ACHN (cell line): ENCODE measurements at regions not wholly inside any gene's neighbourhood (a gene's known extent, or its start where the extent isn't known, plus 50 kb on each side); places are given as distances from the start of the nearest gene placed in this dataset.
A peak's percentile ranks its signal among the peaks of the same experiment; 100 is the strongest.
"Not testable (repeated sequence)": the region's sequence is repeated elsewhere in the genome, so short reads cannot be mapped to it uniquely, and the experiment has no call there.

ENCODE experiments used
- DNase-seq: peaks from one replicate; pipeline ENCODE4 v3.0.0-alpha.2; 2015
- in situ Hi-C: cut with HindIII; loops from 2 replicates; pipeline ENCODE4 v1.10.0; 2017; ENCODE audit warnings: low sequenced_read_pairs, low pct_ligation_motif_present, low pct_unique_long_range_greater_than_20kb

DNA sequence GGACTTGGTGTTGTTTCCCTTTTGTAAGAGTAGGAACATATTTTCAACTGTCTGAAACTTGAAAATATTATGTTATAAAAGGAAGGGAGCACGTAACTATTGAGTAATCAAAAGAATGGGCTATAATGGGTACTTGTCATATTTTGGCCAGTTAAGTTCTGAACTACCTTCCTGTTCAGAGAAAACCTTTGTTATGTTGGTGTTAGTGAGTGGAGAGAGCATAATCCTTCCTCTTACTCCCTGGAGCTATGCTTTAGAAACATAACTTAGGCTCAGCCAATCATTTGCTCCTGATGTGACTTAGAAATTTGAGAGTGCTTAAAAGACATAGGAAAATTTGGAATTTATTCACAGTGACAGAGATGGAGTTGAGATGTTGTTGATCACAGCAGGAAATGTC lies 482.5 kb upstream of the SPRY2 start:
- in situ Hi-C loops, result no loop called here
- DNase-seq, result no peak

DNA sequence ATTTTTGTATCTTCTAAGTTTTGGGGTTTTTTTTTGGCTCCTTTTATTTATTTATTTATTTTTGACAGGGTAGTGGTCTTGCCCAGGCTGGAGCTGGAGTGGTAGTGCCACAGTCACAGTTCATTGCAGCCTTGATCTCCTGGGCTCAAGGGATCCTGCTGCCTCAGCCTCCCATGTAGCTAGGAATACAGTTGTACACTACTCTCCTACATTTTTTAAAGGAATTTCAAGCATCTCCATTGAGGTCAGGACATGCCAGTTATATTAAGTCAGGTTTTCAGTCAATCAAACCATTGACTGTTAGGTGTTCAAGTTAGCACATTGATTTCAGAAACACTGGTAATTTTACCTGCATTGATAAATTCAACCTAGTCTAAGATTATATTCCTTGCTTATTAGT lies 480.5 kb upstream of the SPRY2 start:
- in situ Hi-C loops, result no loop called here
- peak; percentile 1 for DNase-seq

DNA sequence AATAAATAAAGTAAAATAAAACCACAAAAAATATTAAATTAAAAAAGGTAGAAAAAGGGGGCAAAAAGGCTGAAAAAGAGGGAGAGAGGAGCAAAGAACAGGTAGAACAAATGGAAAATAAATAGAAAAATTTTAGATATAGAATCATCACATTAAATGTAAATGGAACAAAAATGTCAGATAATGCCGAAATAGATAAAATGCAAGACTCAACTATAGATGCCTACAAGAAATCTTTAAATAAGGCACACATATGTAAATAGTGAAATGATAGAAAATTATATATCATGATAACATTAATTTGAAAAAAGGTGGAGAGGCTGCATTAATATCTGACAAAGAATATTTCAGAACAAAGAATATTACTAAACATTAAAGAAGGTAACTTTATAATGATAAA lies 477.1 kb upstream of the SPRY2 start:
- in situ Hi-C loops, result no loop called here
- no peak for DNase-seq

DNA sequence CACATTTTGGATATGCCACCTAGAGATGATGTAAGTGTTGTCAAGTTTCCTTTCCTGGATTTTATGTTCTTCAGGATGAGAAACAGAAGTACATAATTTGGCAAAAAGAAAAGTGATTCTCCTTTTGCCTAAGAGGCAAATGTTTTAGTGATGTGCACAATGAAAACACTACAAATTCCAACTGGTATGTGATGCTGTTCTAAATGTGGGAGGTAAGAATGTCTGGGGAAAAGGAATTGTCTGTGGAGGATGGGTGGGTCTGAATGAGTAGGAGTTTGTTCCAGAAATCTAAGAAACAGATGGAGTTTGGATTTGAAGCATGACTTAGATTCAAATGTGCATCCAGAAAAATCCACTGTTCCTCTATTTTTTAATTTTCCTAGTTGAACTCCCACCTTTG lies 473.6 kb upstream of the SPRY2 start:
- no peak for DNase-seq
- in situ Hi-C loops, result no loop called here

DNA sequence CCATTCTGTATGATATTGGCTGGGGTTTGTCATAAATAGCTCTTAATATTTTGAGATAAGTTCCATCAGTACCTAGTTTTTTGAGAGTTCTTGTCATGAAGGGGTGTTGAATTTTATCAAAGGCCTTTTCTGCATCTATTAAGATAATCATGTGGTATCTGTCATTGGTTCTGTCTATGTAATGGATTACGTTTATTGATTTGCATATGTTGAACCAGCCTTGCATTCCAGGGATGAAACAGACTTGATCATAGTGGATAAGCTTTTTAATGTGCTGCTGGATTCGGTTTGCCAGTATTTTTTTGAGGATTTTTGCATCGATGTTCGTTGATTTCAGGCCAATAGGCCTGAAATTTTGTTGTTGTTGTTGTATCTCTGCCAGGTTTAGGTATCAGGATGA lies 469.4 kb upstream of the SPRY2 start:
- DNase-seq, in situ Hi-C loops: not testable (repeated sequence)

DNA sequence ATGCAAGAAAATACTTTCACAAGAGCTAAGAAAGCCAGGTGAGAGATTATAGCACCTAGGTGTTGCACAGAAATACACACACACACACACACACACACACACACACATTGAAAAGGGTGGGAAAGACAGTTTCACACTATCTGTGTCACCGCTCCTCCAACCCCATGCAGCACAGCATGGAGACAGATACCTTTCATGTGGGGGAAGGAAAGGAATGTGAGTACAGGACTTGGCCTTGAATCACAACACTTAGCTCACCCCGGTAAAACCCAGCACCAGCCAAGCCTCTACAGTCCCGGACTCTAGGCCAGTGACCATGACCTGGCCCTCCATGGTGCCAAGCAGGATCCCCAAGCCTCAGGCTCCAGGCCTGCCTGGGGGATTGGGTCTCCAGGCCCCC lies 462.0 kb upstream of the SPRY2 start:
- in situ Hi-C loops, result no loop called here
- DNase-seq, result no peak

DNA sequence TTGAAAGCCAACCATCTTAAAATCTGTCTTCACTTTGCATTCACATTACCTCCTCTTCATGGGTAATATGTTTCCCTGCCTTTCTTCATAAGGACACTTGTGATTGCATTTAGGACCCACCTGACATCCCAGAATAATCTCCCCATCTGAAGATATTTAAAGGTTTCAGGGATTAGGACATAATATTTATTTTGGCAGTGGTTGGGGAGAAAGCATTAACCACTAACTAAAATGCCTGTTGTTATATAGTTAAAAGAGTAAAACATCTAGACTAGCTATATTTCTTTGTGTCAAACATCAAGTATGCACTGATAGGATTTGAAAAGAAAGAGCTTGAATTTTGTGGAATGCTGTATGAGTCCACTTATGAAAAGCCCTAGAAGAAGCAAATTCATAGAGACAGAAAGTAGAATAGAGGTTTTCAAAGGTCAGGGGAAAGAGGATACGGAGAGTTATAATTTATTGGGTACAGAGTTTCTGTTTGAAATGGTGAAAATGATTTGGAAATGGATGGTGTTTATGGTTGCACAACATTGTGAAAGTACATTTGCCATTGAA lies 457.7 kb upstream of the SPRY2 start:
- no peak for DNase-seq
- in situ Hi-C loops, result no loop called here

DNA sequence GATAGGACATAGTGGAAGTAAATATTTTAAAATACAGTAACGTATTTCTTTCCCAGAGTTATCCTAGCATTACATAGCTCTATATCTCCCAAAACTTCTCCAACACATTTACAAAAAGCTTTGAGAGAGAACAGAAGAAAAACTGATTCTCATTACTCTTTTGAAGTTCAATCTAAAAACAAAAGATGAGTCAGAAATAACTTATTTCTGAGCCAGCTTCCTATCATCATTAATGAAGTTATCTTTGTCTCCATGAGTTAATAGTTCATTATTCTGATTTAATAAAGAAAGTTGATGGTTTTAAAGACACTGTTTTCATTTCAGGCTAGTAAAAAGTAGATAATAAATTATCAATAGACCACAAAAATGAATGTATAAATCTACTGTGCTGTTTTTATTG lies 446.7 kb upstream of the SPRY2 start:
- DNase-seq, result no peak
- in situ Hi-C loops, result no loop called here

DNA sequence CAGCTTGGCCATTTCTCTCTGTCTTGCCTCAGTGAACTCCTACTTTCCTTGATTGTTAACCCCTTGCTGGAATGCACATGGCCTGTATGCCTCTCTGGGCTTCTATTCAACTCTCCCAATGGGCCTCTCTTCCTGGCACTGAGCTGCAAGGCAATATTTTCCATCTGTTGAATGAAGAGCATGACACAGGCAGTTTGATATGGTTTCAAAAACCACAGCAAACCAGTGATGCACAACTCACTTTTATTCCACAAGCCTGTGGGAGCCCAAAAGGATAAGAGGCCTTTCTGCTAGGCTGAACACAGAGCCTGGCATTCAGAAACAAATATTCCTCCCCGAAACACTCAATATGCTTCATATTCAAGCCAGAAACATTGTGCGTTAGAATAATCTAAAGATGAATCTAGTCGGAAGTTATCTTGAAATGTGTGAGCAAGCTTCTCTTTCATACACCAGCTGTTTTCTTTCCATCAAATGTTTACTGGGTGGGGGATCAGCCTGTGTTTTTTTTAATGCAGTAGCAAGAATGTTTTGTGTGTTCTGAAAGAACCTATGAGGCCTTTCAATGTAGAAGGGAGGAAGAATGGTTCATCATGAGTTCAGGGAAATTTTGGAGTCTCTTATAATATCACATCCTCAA lies 443.1 kb upstream of the SPRY2 start:
- in situ Hi-C loops, result no loop called here
- peak; percentile 48 for DNase-seq

DNA sequence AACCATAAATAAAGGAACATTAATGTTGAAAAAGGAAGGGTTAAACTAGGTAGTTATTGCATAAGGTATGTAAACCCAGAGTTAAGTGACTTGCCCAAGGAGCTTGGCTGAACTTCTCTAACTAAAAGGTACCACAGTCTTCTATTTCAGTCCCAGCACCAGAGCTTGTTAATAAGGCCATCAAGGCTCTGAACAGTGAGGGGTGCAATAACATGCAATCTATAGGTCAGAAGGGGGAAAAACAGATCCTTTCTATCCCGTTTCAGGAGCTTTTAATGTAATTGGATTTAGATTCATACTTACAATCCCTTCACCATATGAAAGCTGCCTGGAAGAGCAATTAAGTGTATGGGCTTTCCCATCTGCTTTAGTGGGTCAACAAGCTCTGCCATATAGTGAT lies 441.5 kb upstream of the SPRY2 start:
- DNase-seq, result no peak
- in situ Hi-C loops, result no loop called here

DNA sequence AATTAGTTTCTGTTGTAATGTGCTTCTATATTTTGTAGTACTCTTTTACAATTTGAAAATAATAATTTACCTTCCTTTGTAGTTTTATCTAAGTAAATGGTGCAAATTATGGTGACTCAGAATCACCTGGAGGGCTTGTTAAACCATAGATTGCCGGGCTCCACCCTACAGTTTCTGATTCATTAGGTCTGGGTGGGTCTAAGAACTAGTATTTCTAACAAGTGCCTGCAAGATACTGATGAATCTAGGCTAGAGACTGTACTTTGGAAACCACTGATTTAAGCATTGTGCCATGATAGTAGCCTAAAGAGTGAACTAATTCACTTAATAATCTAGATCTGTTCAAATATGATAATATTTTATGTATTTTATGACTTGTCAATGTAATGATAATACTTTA lies 437.4 kb upstream of the SPRY2 start:
- DNase-seq, result no peak
- in situ Hi-C loops, result no loop called here

DNA sequence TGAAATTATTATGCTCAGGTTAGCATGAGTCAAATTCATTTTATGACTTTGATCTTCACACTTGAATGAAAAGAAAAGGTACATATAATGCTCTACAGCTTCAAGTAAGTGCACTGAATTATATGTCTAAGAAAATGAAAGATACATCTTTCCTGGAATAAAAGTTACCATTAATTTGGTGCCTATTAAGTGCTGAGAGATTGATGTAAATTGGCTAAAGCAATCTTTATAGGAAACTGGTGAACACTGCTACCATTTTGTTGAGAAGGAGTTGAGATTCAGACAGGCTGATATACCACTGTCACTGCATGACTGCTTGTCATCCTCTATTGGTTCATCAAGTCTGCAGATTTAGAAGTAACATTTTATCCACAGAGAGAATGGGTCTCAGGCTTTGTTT lies 416.8 kb upstream of the SPRY2 start:
- in situ Hi-C loops, result no loop called here
- DNase-seq, result no peak

DNA sequence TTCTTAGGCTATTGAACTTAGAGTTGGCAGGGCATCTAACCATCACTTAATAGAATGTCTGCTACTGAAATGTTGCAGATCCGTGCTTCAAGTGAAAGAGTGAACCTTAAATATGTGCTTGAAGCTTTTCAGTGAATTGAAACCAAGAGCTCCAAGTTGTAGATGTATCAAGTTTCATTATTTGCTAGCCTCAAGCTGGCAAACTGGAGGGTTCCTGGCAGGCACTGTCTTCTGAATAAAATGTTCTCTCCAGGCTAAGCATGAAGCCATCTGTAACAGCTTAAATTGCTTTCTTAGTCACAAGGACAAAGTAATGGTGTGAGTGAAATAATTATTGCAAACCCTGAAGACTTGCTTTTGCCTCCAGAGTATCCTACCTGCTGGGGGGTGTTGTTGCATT lies 415.0 kb upstream of the SPRY2 start:
- no peak for DNase-seq
- in situ Hi-C loops, result no loop called here

DNA sequence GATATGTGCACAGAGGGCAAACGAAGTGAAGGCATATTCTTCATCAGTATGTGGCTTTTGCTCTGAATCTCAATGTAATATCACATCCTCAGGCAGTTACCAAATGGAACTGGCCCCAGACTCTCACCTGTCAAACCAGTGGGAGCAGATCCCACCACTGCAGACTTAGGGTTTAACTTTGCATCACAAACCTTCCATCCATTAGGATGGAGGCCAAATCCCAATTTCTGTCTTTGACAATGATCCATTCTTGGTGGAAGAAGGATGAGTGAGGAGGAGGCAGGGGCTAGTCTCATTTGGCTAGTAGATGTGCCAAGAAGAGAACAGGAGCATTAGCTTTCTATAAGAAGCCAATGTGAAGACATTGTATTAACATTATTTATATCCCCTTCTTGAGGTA lies 413.5 kb upstream of the SPRY2 start:
- no peak for DNase-seq
- in situ Hi-C loops, result no loop called here

DNA sequence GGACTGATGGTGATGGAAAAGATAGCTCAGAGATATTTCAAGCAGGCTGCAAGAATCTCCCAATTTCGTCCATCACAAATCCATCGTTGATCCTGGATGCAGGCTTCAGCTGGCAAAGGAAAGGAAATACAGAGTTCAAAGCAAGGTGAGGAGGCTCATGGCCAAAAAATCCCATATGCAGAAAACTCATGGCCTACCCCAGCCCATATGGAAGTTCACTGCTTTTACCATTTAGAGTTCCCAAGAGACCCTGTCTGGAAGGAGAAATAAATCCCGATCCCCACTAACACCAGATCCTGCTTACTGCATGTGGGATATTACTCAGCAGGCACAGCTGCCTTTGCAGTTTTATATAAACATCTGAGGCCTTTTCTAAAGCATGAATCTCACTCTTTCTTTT lies 412.9 kb upstream of the SPRY2 start:
- in situ Hi-C loops, result no loop called here
- DNase-seq, result no peak

DNA sequence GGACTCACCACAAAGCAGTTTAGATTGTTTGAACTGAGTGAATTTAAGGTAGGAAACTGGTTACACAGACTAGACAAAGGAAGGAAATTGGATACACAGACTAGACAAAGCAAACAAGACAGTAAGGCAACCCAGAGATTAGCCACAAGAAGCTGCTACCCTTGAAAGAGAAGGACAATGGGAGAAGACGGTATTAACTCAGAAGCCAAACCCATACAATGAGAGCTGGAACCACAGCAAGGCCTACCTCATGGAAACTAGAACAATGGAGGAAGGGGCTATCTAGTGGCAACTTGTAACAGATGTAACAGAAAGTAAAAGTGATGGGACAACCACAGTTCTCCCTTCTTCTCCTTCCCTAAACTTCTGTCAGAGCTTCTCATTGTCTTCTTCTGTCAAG lies 410.9 kb upstream of the SPRY2 start:
- in situ Hi-C loops, result no loop called here

DNA sequence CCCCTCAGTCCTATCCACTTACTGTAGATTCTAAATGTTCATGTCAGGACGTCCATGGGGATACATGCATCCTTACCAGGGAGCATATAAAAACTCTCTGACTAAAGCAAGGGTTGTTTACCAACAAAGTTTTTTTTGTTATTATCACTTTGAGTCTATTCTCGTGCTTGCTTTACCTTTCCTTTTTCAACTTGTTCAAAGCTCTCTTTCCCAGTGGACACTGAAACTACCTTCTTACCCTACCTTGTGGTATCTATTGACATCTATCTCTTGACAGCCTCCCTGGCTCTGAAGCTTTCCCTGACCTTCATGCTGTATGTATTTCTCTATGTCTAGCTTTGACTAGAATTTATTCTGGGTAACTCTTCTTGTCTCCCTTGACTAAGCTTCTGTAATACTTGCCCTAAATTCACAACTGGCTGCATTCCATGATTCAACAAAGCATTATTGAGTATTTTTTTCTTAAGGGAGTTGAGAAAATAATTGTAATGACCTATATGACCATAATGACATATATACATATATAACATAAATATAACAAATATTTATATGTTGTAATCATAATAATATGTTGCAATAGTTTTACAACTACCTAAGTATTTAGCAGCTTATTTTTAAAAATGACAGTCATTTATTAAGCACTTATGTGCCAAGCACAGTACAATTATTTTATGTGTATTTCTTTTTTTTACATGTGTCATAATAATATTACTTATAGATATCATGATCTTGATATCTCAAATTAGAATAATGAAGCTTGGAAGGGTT lies 403.4 kb upstream of the SPRY2 start:
- DNase-seq, result no peak
- in situ Hi-C loops, result no loop called here

More for the DNA sequence above, 410.9 kb upstream of the SPRY2 start:
- DNase-seq, result no peak

DNA sequence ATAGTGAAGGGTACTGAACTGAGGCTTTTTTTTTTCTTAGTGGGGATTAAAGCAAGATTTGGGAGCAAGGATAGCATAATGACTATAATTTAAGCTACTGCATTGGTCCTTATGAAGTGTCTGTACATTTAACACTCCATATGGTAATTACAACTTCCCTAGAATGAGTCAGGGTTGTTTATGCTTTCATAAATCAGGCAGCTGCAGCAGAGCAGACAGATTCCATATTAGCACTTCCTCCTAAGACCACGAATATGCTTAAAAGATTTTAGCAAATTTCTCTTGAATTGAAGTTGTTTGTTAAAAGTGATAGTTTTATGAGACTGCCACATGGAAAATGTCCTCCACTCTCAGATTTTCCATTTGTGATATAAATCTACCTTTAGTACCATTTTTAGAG lies 401.1 kb upstream of the SPRY2 start:
- in situ Hi-C loops, result no loop called here
- DNase-seq, result no peak

DNA sequence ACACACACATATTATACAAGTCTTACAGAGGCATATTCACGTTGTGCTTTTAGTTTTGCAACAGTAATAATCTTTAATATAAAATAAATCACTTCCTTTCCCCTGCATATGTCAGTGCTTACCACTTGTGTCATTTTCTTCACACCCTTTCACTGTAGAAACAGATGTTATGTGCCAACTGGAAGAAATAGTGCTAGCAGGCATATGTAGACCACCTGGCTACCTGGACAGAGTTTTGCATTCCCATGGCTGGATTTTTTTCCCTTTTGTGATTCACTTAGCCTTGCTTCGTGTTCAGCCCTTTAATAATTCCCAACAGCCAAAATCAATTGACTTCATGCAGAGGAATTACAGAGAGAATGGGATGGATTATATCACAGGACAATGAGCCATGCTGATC lies 399.1 kb upstream of the SPRY2 start:
- DNase-seq, result no peak

DNA sequence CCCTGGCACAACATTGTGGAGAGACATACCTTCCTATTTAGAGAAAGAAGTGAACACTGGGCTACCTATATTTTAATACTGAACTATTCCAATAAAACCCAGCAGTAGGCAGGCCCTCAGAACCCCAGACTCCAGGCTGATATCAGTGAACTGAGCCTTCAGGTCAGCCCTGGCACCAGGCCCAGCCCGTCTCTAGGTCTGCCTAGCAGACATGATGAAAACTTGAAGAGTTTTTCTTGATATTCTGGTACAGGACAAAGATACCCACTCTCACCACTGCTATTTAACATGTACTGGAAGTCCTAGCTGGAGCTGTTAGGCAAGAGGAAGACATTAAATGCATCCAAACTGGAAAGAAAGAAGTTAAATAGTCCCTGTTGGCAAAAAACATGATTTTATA lies 396.6 kb upstream of the SPRY2 start:
- no peak for DNase-seq
- in situ Hi-C loops, result no loop called here

More for the DNA sequence above, 399.1 kb upstream of the SPRY2 start:
- in situ Hi-C loops, result no loop called here
